ENCODE measurements at regions not wholly inside any gene's neighbourhood (a gene's known extent, or its start where the extent isn't known, plus 50 kb on each side); places are given as distances from the start of the nearest gene placed in this dataset.

GRCh38 chr13:34128661-34129060 is 310.7 kb downstream of the RFC3 start:
- no peak for ATAC-seq

DNA sequence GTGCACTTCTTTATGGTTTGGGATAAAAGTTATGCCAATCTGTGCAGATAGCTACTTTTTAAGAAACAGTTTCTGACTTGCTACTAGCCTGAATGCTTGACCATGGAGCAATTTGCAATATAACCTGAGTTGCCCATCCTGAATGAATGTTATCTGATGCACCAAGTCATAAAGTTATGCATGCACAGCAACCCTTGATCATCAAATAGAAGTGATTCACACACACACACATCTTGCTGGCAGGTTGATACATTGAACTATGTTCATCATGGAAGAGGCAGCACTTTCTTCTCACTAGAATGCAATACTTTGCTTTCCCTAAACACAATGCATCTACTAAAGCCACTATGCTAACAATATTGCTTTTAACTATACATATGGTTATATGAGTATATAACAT is 311.5 kb downstream of the RFC3 start:
- no peak for ATAC-seq

- ATAC-seq, result no peak
Measured at GRCh38 chr13:34137200-34137599, 319.3 kb downstream of the RFC3 start.

- no peak for ATAC-seq
Measured at GRCh38 chr13:34139660-34140227, 321.8 kb downstream of the RFC3 start.

DNA sequence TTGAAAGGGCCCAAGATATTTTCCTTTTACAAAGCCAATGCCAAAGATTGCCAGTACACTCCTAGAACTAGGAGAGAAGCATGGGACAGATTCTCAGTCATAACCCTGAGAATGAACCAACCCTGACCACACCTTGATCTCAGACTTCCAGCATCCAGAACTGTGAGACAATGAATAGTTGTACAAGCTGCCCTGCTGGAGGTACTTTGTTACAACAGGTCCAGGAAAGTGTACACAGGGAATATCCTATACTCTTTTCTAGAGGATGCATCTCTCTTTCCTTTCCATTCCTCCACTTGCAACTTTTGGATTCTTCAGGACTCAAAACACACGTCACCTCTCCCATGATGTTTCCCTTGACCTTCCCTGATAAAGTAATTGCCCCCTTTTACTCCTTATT is 325.7 kb downstream of the RFC3 start:
- no peak for ATAC-seq

GRCh38 chr13:34144142-34144541 is 326.2 kb downstream of the RFC3 start:
- ATAC-seq, result no peak

DNA sequence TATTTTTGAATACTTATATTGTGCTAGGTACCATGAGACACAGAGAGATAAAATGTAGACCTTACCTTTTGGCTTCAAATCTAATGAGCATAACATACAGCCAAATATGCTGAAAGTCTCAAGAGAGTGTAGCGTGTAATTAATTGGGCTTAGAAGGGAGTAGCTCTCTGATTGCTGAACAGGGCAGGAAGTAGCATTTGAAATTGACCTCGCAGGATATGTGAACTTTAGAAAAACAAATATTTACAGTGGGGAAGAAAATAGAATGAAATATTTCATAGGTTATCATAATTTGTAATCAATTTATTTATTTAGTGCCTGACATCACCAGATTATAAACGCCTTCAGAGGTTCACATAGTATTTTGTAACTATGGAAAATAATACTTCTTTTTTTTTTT is 327.1 kb downstream of the RFC3 start:
- ATAC-seq, result no peak

DNA sequence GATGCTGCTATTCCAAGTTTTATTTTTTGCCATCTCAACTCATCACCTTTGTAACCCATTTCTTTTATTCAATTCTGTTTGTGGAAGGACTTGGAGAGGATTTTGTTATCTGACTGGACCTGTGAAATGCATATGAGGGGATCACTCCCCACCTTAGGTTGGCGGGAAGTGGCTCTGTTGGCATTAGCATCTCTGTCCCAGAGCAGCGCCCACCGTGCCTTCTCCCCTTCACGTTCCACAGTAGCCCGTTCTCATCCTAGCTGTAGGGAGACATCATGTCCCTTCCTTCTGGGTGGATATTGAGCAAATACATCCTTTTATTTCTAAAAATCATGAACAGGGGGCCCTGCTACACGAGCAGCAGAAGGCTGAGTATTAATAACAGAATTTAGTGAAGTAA is 330.4 kb downstream of the RFC3 start:
- no peak for ATAC-seq

DNA sequence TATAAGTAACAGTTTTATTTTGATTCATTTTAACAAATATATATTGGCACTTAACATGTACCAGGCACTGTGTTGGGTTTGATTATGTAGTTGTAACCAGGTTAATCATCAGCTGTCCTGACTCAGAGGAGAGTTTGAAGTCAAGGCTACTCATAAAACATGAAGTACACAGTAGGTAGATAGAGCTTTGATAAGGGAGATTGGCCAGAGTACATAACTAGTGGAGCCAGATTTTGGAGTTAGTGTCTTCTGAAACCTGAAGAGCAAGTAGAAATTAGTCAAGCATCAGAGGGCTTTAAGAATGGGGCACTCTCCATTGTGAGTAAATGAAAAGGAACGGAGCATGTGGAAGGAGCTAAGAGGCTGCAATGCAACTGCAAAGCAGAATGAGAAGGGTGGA is 333.9 kb downstream of the RFC3 start:
- ATAC-seq, result no peak

- ATAC-seq, result no peak
Measured at GRCh38 chr13:34152409-34152808, 334.5 kb downstream of the RFC3 start.

- no peak for ATAC-seq
Measured at GRCh38 chr13:34152996-34153395, 335.0 kb downstream of the RFC3 start.

- ATAC-seq, result no peak
Measured at GRCh38 chr13:34153428-34154180, 335.7 kb downstream of the RFC3 start.

- ATAC-seq, result no peak
Measured at GRCh38 chr13:34155931-34156607, 338.1 kb downstream of the RFC3 start.

- peak; percentile 86 to 87 for ATAC-seq
Measured at GRCh38 chr13:34156841-34157365, 339.0 kb downstream of the RFC3 start.

- no peak for ATAC-seq
Measured at GRCh38 chr13:34159946-34160345, 342.0 kb downstream of the RFC3 start.

GRCh38 chr13:34161931-34162543 is 344.1 kb downstream of the RFC3 start:
- no peak for ATAC-seq

DNA sequence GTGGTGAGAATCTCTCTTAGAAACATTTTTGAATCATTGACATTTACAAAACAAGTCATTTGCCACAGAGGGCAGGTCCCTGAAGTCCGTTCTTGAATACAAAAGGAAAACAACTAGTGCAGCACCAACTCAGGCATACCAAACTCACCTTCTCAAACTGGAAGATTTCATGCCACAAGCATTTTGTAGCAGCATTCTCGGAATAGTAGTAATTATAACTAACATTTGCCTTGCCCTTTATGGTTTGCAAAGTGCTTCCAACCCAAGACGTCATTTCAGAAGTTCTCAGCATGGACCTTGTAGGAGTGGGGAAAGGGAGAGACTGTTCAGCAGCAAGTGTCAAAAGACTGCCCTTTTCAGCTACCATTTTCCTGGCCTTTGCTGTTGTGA is 344.6 kb downstream of the RFC3 start:
- no peak for ATAC-seq

- no peak for ATAC-seq
Measured at GRCh38 chr13:34164582-34164981, 346.6 kb downstream of the RFC3 start.

- no peak for ATAC-seq
Measured at GRCh38 chr13:34165158-34165557, 347.2 kb downstream of the RFC3 start.

DNA sequence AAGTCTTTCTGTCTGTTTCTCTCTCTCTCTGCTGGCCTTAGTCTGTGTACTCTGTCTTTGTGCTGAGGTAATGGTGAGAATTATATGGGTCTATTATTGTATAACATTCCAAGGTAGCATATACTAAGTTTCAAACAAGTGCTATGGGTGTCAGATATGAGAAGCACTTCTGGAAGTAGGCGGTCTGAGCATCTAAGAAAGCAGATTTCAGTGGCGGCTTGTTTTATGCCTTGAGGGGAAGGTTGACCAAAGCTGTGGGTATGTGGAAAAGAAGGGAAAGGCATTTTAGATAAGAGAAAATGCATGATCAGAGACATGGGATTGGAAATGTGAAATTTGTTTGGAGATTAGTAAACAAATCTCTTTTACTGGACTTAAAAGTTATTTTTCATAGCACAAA is 348.5 kb downstream of the RFC3 start:
- no peak for ATAC-seq

DNA sequence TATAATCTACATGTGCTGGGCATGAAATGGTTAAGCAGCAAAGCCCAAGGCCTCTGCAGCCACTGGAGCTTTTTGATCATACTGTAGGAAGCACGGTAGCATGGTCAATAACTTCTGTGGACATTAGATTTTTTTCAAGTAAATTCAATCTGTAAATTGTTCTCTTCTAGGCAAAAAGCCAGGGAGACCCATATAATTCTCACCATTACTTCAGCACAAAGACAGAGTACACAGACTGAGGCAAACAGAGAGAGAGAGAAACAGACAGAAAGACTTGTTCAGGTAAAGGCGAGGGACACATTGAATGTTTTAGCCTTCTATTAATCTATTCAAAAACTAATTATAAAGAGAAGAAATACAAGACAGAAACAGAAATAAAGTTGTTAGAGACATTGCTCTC is 349.4 kb downstream of the RFC3 start:
- ATAC-seq, result no peak

DNA sequence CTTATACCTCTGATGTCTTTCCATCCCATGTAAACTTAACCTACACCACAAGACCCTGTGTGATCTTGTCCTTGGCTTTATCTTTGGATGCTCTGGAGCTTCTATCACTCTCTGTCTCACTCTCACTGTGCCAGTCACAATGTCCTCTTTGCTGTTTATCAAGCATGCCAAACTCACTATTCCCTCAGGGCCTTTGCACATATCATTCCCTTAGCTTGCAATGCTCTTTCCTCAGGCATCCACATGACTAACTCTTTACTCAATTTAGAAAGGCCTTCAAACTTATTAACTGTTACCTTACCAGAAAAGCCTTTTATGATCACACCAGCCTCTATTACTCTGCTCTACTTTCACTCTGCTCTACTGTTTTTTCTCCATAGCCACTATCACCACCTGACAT is 354.1 kb downstream of the RFC3 start:
- ATAC-seq, result no peak

- ATAC-seq, result no peak
Measured at GRCh38 chr13:34174671-34175145, 356.8 kb downstream of the RFC3 start.

Data from activated CD4-positive, CD25-positive, alpha-beta regulatory T cell treated with anti-CD3 and anti-CD28 coated beads, Interleukin-2, amount 50 U/mL, for 24 hours (primary cell).